SK-N-MC (cell line): ENCODE measurements at regions not wholly inside any gene's neighbourhood (a gene's known extent, or its start where the extent isn't known, plus 50 kb on each side); places are given as distances from the start of the nearest gene placed in this dataset.

Source experiments
- EZH2 ChIP-seq: fragments of 200-600 bp; sonication (generic); IDR thresholded peaks from one replicate; pipeline ENCODE4 v1.6.1; 2017; ENCODE audit warnings: antibody characterized with exemption
- POLR2AphosphoS5 ChIP-seq: IDR thresholded peaks from 2 replicates; pipeline ENCODE4 v1.6.1; 2012; ENCODE audit warnings: mild to moderate bottlenecking, low read depth, low read length, borderline replicate concordance

DNA sequence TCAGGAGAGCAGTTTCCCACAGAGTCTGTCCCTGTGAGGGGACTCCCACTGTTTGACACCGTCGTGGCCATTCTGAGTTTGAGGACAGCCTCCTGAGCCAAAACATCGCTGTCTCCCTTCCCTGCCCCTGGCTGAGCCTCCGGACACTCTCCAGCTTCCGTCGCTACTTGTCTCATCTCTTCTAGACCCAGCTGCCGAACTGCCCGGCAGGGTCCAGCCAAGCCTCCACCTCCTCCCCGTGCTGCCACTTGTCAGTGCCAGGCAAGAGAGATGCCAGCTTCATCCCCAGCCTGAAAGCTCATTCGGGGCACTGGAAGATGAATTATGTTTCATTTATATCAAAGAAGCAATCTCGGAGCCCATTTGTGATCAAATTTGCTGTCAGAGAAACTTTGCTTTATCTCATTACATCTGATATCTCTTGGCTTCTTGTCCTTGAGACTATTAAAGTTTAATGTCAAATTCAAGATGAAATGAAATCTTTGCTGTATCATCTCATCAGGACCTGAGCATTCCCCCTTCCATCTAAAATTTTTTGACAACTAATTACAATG lies 283.9 kb downstream of the BUD13 start:
- TF ChIP-seq EZH2 = no peak
- no peak for TF ChIP-seq POLR2AphosphoS5
